ENCODE measurements at regions not wholly inside any gene's neighbourhood (a gene's known extent, or its start where the extent isn't known, plus 50 kb on each side); places are given as distances from the start of the nearest gene placed in this dataset.

GRCh38 chr16:85171004-85171758, 58.9 kb upstream of the CIBAR2 start (continued):
- TF ChIP-seq DZIP1 (CRISPR knock-in tag; IDR thresholded peaks at IDR 0.05) (no peak), PHF8 (CRISPR knock-in tag; IDR thresholded peaks at IDR 0.05) (peak; percentile 22; the same call in 1 of the 2 replicates), ISX (CRISPR knock-in tag; conservative IDR thresholded peaks at IDR 0.05) (no peak), ZSCAN22 (CRISPR knock-in tag; IDR thresholded peaks at IDR 0.05) (no peak), ZNF569 (CRISPR knock-in tag; IDR thresholded peaks at IDR 0.05; ENCODE audit: borderline replicate concordance) (no peak), CHD2 (IDR thresholded peaks at IDR 0.05; ENCODE audit: low read depth, low read length) (no peak), BCL3 (CRISPR knock-in tag; IDR thresholded peaks at IDR 0.05) (peak; percentile 71; the same call in 1 of the 2 replicates), ZNF230 (CRISPR knock-in tag; IDR thresholded peaks at IDR 0.05) (no peak), ZNF143 (CRISPR knock-in tag; IDR thresholded peaks at IDR 0.05) (no peak), THAP9 (CRISPR knock-in tag; IDR thresholded peaks at IDR 0.05; ENCODE audit: borderline replicate concordance) (no peak), ZNF318 (CRISPR knock-in tag; IDR thresholded peaks at IDR 0.05) (no peak), RBFOX2 (IDR thresholded peaks at IDR 0.05; ENCODE audit: low read depth, low read length) (no peak)
